Fibroblast of lung (primary cell): ENCODE measurements at regions not wholly inside any gene's neighbourhood (a gene's known extent, or its start where the extent isn't known, plus 50 kb on each side); places are given as distances from the start of the nearest gene placed in this dataset.

Source experiments
- EZH2 ChIP-seq: IDR thresholded peaks from 2 replicates; pipeline ENCODE4 v1.5.1; 2012; ENCODE audit warnings: low read length, control low read depth, mild to moderate bottlenecking; ENCODE audit errors: missing control alignments
- TF ChIP-seq, protein P1 (sequence below), 2 donors: IDR thresholded peaks in 1 of 2; conservative IDR thresholded peaks in 1 of 2; 1 replicate in 1 of 2; 2 replicates in 1 of 2; pipeline ENCODE4 v1.5.1; 2011 to 2012; ENCODE audit warnings: low read length in 2 of 2, control low read depth in 1 of 2, inconsistent platforms in 1 of 2, low read depth in 1 of 2, mild to moderate bottlenecking in 1 of 2

- TF ChIP-seq, protein P1, sequence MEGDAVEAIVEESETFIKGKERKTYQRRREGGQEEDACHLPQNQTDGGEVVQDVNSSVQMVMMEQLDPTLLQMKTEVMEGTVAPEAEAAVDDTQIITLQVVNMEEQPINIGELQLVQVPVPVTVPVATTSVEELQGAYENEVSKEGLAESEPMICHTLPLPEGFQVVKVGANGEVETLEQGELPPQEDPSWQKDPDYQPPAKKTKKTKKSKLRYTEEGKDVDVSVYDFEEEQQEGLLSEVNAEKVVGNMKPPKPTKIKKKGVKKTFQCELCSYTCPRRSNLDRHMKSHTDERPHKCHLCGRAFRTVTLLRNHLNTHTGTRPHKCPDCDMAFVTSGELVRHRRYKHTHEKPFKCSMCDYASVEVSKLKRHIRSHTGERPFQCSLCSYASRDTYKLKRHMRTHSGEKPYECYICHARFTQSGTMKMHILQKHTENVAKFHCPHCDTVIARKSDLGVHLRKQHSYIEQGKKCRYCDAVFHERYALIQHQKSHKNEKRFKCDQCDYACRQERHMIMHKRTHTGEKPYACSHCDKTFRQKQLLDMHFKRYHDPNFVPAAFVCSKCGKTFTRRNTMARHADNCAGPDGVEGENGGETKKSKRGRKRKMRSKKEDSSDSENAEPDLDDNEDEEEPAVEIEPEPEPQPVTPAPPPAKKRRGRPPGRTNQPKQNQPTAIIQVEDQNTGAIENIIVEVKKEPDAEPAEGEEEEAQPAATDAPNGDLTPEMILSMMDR (conservative IDR thresholded peaks at IDR 0.05 in 1 of 2, IDR thresholded peaks at IDR 0.05 in 1 of 2; ENCODE audit: low read depth in 1 of 2, low read length in 2 of 2) = no peak
- TF ChIP-seq EZH2 = no peak
Measured at GRCh38 chr2:19667536-19667949, 234.2 kb downstream of the TTC32 start.
